HG02970 (cell line): ENCODE measurements at regions not wholly inside any gene's neighbourhood (a gene's known extent, or its start where the extent isn't known, plus 50 kb on each side); places are given as distances from the start of the nearest gene placed in this dataset.
"Not testable (repeated sequence)": the region's sequence is repeated elsewhere in the genome, so short reads cannot be mapped to it uniquely, and the experiment has no call there.

ENCODE experiments used
- ATAC-seq: cut with Tn5 transposase; IDR thresholded peaks from one replicate; pipeline ENCODE4 v1.9.1; 2021; ENCODE audit warnings: mild to moderate bottlenecking, moderate library complexity, moderate number of reproducible peaks; ENCODE audit not compliant: unreplicated experiment, low FRiP score

DNA sequence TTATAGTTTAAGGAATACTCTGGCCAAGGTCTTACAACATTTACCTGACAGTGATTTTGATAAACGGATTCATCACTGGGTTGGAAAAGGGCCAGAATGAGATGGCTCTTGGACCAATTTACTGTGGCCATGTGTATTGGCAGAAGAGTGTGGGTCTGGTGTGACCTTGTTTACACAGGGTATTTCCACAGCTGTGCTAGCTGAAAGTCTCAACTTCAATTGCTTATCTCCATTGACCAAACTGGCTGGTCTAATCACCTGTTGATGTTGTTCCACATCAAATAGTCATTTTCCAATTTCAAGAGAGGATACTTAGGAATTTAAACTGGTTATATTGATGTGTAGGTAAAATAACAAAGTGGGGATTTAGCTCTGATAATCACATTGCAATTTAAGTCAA is 501.6 kb upstream of the MAP3K7 start:
- no peak for ATAC-seq

DNA sequence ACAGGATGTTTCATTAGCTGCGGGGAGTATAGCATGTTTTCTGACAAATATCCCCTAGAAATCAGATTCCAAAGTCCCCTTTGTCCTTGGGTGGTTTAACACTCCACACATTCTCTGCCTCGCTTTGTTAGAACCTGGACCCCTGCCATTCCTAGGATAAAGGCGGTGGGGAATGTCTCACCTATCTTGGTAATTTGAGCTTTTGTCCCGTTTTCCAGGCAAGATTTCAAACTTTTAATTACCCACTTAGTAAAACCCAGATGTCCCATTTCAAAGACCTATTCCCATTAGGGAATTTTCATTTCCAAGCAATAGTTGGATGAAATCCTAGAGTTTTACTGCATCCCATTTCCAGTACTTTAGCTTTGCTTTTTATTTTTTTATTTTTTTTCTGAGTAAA is 501.0 kb upstream of the MAP3K7 start:
- ATAC-seq, result no peak

DNA sequence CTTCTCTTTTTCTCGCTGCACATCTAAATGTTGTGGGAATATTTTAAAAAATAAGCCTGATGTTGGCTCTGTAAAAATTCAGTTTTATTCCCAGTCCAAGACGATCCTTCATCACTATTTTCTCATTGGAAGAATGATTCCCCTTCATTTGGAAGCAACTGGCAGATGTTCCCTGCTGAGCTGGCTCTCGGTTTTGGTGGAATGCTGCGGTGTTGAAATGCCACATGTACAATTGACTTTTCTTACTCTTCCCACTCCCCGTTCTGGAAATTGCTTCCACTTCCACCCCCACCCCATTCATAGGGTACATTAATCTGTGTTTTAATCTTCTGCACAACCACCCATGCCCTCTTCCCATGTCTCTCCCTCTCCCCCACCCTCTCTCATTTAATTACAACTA is 496.3 kb upstream of the MAP3K7 start:
- ATAC-seq, result no peak

DNA sequence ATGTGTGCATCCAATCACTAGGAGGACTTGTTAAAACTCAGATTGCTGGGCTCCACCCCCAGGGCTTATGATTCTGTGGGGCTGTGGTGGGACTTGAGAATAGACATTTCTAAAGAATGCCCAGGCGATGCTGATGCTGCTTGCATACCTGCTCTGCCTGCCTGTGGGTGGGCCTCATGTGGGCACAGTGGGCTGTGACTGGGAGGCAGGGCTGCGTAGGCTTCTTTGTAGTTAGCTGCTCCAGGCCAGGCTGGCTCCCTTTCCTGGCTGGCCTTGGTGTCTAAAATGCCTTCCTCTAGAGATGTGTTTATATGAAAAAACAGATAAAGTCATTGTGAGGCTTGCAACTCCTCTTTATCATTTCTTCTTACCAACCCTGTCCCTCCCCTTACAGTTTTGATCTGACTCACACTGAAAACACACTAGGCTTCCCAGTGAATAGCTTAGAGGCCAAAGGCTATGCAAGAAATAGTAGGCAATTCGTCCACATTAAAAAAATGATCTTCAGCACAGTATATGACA is 495.5 kb upstream of the MAP3K7 start:
- ATAC-seq, result no peak

DNA sequence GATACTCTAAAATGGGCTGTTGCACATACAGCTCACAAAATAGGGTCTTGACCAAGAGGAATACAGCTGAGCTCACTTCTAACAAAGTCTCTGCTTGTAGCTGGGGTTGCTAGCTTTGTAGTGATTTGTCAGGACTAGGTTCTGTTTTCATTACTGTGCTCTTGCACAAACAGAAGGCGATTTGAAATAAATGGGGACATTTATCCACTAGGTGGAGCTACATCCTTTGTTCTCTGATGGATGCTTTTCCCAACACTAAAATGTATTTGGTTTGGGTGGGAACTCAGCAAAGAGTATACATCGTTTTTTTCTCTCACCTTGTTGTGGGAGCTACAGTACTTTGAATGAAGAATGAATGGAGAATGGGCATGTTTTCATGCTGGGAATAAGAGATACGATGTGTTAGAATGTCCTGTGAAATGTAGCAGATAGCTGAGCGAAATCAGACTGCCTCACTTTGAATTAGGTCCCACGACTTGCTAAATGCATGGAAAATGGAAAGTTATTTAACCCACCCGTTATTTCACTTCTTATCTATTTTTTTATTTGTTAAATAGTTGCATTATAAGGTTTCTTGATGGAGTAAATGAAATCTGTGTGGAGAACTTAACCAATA is 494.7 kb upstream of the MAP3K7 start:
- no peak for ATAC-seq

DNA sequence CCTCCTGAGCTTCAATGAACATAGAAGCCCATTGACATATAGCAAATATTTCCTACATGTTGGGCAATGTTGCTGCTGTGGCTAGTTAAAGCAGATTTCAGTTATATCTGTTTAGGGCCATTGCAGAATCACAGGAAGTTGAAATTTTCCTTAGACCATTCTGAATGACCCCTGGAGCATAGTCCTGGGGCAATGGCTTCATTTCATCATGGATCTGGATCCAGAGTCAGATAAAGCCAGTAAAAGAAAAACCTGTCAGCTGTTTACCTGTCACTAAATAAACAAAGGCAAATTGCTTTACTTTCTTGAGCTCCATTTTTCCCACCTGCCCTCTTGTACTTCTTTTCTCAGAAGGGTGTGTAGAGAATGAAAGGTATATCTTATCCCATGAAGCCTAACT is 494.0 kb upstream of the MAP3K7 start:
- no peak for ATAC-seq

DNA sequence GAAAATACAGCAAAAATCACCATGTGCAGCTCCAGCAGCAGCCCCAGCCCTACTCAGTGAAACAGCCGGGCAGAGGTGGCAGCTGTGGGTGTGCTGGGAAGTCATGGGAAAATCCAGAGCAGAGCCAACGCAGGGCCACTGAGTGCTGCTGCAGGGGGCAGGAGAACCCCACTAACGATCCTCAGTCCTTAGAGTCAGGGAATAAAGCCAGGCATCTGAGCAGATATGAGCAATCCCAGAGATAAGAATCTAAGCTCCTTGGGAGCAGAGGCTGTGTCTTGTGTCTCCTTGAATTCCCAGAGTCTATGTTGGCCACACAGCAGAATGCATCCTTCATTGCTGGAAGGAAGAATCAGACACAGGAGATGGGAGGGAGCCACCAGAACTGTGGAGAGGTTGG is 493.1 kb upstream of the MAP3K7 start:
- ATAC-seq, result no peak

DNA sequence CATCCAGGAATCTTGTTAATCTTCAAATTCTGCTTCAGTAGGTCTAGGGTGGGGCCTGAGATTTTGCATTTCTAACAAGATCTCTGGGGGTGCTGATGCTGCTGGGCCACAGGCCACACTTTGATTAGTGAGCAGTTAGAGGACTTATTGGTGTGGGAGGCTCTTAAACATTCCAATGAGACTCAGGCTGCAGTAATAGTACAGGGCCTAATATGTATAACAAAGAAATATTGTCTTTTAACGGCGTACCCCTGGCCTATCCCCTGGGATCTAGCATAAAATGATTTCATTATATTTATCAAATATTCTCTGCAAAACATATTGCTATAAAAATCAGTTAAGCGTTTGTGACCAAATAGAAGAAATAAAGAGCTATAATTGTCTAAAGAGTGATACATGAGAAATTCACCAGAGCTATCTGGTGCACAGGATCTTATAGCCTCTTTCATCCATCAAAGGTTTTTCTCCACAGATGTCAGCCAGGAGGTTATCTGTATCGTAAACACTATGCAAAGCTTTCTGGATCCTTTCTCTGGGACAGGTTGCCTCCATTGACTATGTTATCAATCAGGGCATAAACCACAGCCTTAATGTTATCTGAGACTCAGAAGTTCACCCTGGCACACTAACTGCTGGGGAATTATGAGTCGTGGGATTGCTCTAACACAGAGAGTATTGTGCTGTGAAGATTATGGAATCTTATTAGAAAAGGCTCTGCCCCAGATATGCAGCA is 488.5 kb upstream of the MAP3K7 start:
- no peak for ATAC-seq

DNA sequence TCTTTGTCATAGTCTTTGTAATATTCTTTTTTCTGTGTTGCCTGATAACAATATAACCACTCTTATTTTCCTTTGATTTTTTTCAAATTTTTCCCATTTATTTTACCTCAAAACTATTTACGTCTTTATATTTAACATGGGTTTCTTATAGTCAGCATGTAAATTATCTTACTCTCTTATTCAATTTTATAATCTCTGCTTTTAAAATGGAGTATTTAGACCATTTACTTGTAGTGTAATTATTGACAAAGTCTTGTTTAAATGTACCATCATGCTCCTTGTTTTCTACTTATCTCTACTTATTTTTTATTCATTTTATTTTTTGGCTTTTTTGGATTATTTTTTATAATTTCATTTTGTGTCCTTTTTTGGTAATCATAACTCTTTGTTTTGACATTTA is 476.5 kb upstream of the MAP3K7 start:
- ATAC-seq, result no peak

DNA sequence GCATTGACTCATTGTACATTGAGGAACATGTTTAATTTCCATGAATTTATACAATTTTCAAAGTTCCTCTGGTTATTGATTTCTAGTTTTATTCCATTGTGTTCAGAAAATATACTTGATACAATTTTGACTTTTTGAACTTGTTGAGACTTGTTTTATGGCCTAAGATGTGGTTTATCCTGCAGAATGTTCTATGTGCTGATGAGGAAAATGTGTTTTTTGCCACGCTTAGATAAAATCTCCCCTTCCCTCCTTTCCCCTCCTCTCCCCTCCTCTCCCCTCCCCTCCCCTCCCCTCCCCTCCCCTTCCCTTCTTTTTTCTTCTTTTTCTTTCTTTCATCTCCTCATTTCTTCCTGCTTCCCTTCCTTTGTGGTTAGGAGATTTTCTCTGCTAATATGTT is 470.8 kb upstream of the MAP3K7 start:
- no peak for ATAC-seq

DNA sequence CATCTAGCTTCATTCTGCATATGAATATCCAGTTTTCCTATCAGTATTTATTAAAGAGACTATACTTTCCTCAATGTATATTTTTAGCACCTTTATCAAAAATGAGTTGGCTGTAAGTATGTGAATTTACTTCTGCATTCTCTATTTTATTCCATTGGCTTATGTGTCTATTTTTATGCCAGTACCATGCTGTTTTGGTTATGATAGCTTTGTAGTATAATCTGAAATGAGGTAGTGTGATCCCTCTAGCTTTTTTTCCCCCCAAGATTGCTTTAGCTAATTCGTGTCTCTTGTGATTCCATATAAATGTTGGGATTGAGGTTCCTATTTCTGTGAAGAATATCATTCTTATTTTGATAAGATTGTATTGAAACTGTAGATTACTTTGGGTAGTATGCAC is 469.1 kb upstream of the MAP3K7 start:
- ATAC-seq, result no peak

DNA sequence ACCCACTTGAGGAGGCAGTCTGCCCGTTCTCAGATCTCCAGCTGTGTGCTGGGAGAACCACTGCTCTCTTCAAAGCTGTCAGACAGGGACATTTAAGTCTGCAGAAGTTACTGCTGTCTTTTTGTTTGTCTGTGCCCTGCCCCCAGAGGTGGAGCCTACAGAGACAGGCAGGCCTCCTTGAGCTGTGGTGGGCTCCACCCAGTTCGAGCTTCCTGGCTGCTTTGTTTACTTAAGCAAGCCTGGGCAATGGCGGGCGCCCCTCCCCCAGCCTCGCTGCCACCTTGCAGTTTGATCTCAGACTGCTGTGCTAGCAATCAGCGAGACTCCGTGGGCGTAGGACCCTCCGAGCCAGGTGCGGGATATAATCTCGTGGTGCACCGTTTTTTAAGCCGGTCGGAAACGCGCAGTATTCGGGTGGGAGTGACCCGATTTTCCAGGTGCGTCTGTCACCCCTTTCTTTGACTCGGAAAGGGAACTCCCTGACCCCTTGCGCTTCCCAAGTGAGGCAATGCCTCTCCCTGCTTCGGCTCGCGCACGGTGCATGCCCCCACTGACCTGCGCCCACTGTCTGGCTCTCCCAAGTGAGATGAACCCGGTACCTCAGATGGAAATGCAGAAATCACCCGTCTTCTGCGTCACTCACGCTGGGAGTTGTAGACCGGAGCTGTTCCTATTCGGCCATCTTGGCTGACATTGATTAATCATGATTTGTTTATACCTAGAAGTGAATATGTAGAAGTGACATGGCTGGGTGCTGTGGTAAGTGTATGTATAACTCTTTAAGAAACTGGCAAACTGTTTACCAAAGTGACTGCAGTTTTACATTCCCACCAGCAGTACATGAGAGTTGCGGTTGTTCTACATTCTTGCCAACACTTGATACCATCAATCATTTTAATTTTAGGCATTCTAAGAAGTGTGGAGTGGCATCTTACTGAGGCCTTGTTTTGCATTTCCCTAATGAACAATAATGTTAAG is 465.9 kb upstream of the MAP3K7 start:
- not testable (repeated sequence) for ATAC-seq

DNA sequence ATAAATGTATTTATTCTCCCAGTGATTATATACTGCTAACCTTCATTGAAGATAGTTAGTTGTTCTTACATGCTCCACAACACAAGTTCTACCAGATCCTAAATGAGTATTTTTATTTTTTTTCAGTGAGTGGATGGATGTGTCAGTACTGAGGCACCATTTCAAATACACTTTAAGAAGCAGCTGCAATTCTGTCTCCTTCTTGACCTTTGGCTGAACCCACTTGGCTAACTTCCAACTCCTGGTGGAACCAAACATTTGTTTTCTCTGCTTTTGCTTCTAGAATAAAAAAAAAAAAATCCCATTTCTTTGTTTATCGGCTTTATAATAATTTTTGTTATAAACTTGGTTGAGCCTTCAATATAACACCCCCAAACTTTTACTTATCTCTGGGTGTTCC is 458.3 kb upstream of the MAP3K7 start:
- ATAC-seq, result no peak

DNA sequence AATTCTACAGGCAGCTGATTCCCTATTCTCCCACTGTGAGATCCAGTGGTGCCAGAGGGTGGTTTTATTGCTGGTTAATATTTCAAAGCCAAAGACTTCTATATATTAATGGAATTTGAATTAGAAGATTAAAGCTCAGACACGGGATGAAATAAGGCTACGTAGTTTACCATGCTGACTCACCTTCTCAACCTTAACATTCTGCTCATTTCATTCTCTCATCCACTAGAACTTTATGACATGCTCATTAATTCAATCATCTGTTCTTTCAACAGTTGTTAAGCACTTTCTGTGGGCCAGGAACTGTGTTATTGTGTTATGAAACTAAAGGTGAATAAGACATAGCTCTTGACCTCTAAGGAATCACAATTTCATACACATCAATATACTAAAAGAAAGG is 456.9 kb upstream of the MAP3K7 start:
- no peak for ATAC-seq

DNA sequence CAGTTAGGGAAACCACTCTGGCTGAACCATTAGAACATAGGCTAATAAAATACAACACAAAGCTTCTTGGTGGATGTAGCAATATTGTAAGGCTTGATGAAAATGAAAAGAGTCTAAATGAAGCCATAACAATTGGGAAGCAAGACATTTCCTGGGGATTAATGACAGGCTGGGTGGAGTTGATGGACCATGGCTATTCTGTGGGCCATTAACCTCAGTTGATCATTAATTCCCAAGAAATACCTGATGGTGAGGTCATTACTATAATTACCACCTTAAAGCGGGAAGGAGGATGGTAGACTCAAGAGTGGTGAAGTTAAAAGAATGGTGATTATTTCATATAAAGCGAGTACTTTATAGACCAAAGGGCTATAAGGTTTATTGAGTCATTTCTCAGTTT is 455.8 kb upstream of the MAP3K7 start:
- ATAC-seq, result no peak

DNA sequence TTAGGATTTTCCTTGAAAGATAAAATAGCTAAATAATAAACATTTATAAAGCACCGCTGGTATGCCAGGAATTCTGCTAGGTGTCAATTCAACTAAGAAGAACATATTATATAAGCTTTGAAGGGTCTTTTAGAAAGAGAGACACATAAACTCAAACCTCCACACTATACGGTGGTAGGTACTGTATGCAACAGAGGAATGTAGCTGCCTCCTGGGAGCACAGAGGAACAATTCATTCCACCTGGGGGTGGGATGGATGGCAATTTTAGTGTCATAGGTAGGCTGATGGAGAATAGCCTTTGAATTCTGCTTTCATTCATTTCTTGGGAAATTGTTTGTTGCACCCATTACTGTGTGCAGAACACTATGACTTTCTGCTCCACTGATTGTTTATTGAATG is 447.1 kb upstream of the MAP3K7 start:
- ATAC-seq, result no peak

DNA sequence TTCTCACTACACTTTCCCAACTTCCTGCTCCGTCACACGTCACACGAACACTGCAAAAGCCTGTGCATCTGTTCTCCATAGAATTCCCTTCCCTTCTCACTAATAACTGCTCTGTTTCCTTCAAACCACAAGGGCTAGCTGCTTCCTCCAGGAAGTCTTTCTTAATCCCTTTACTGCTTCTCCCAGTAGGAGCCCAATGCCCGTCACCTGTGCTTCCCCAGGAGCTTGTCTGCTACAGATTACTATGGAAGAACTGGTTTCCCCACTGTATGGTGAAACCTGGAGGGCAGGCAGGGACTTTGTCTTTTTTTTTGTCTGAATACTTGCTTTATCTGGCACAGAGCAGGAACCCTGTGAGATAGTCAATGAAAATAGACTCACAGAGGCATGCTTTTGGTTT is 444.7 kb upstream of the MAP3K7 start:
- no peak for ATAC-seq

DNA sequence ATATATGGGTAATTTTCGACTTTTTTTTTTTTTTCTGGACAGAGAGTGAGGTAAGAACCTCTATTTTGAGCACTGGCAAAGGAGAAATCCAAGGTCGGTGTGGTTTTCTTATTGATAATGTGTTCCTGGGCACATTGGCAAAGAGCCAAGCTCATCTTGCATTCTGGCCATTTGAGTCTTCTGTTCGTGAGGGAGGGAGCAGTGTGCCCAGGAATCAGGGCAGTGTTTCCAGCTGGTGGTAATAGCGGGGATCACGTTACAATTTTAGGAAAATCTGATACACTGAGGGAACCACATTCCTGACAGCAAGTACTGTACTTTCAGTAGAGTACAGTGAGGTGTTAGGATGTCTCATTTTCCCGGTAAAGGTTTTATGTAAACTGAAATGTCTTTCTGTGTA is 442.3 kb upstream of the MAP3K7 start:
- no peak for ATAC-seq

DNA sequence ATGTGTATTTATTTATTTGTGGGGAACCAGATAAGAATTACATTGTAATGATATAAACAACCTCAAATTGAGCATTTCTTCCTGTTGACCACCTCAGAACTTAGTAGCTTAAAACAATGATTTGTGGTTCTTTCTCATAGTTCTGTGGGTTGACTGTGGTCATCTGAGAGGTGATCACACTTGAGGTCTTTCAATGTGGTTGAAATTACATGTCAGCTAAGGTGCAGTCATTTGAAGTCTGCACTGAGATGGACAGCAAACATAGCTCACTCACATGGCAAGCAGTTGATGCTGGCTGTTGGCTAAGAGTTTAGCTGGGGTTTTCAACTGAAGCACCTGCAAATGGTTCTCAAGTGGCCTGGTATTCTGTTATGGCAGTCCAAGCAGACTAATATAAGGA is 436.7 kb upstream of the MAP3K7 start:
- no peak for ATAC-seq

DNA sequence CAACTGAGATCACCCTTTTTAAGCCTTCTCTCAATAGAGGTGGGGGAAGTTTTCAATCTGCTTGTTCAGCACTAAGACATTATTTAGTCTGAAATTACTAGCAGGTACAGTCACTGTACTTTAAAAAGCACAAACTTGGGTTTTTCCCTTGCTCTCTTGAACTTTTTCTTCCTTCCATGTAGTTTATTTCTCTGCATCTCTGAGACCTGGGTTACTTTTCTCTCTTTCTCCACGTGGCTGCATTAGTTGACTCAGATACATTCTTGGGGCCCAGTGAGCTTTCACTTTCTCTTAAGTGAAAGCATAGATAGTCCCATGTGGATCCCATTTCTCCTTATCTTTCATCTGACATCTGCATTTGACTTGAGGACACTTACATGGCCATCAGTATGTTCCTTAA is 433.9 kb upstream of the MAP3K7 start:
- no peak for ATAC-seq

DNA sequence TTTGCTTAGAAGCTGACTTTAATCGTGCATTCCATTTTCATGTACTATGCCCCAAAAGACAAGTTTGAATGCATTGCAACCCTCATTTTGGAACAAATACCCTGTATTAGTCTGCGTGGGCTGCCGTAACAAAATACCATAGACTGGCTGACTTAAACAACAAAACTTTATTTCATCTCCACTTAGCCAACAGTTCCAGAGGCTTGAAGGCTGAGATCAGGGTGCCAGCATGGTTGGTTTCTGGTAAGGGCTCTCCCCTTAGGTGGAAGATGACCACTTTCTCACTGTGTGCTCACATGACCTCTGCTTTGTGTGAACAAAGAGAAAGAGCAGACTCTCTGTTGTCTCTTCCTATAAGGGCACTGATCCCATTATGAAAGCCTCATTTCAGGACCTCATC is 431.7 kb upstream of the MAP3K7 start:
- ATAC-seq, result no peak
